ENCODE measurements at regions not wholly inside any gene's neighbourhood (a gene's known extent, or its start where the extent isn't known, plus 50 kb on each side); places are given as distances from the start of the nearest gene placed in this dataset.

DNA sequence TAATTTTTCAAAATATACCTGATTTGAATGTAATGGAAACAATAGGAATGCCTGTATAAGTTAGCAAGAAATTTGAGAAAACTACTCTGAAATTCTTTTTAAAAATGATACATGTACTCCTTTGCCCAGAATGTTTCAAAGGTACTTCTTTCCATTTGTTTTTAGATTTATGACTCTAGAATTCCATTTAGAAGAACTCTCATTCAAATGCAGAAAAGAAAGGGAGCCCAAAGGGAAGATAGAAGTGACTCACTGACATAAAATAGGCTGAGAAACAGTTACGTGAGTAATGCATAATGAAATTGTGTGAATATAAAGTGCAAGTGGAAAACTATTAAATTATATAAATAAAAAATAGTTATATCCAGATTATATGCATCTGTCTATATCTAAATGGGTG lies 926.3 kb downstream of the TAF11L14 start:
- no peak for TF ChIP-seq CTCF (IDR thresholded peaks at IDR 0.05)
- H3K27me3 ChIP-seq = no peaks in the 10 kb centered on the region
- H3K4me3 ChIP-seq (ENCODE audit: low read depth in 1 of 2, low read length in 1 of 2) = no peak overlapping the region
- H3K27ac ChIP-seq = no peak overlapping the region
- no peaks in the 10 kb centered on the region for H3K9me3 ChIP-seq
- no peaks in the 10 kb centered on the region for H3K4me1 ChIP-seq (ENCODE audit: control insufficient read depth in 1 of 2, insufficient read depth in 1 of 2, low read depth in 1 of 2, low read length in 1 of 2)
- H3K36me3 ChIP-seq = no peaks in the 10 kb centered on the region

- H3K9me3 ChIP-seq = peaks cover 4% of the 10 kb centered on the region
- H3K27ac ChIP-seq = no peak overlapping the region
- no peaks in the 10 kb centered on the region for H3K4me1 ChIP-seq (ENCODE audit: control insufficient read depth in 1 of 2, insufficient read depth in 1 of 2, low read depth in 1 of 2, low read length in 1 of 2)
- TF ChIP-seq CTCF (IDR thresholded peaks at IDR 0.05) = no peak
- H3K36me3 ChIP-seq = no peaks in the 10 kb centered on the region
- no peaks in the 10 kb centered on the region for H3K27me3 ChIP-seq
- no peak overlapping the region for H3K4me3 ChIP-seq (ENCODE audit: low read depth in 1 of 2, low read length in 1 of 2)
Observed at GRCh38 chr5:18563853-18564252, 929.6 kb downstream of the TAF11L14 start.

DNA sequence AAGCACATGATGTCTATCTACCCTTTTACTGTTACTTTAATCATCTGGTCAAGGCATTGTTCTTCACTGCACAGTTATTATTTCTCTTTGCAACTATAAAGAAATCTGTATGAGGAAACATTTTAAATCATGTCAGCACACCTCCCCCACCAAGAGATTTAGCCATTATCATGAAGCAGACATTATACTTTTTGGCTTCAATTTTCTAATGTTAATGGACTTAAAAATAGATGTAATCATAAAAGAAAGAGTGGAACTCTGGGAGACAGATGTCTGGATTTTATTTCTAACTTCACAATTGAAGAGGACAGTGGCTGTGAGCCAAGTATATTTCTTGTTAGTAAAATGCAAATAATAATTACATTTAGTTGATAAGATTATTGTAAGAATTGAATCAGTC lies 932.4 kb downstream of the TAF11L14 start:
- Histone ChIP-seq H3K9me3 (peaks cover 4% of the 10 kb centered on the region), H3K27me3 (no peaks in the 10 kb centered on the region), H3K4me3 (ENCODE audit: low read depth in 1 of 2, low read length in 1 of 2) (no peak overlapping the region), H3K4me1 (ENCODE audit: control insufficient read depth in 1 of 2, insufficient read depth in 1 of 2, low read depth in 1 of 2, low read length in 1 of 2) (no peaks in the 10 kb centered on the region), H3K27ac (no peak overlapping the region), H3K36me3 (no peaks in the 10 kb centered on the region)
- no peak for TF ChIP-seq CTCF (IDR thresholded peaks at IDR 0.05)

GRCh38 chr5:18576586-18576985 lies 942.3 kb downstream of the TAF11L14 start:
- no peaks in the 10 kb centered on the region for H3K4me1 ChIP-seq (ENCODE audit: control insufficient read depth in 1 of 2, insufficient read depth in 1 of 2, low read depth in 1 of 2, low read length in 1 of 2)
- H3K9me3 ChIP-seq = no peaks in the 10 kb centered on the region
- no peaks in the 10 kb centered on the region for H3K36me3 ChIP-seq
- H3K27ac ChIP-seq = no peak overlapping the region
- no peak overlapping the region for H3K4me3 ChIP-seq (ENCODE audit: low read depth in 1 of 2, low read length in 1 of 2)
- H3K27me3 ChIP-seq = no peaks in the 10 kb centered on the region
- no peak for TF ChIP-seq CTCF (IDR thresholded peaks at IDR 0.05)

DNA sequence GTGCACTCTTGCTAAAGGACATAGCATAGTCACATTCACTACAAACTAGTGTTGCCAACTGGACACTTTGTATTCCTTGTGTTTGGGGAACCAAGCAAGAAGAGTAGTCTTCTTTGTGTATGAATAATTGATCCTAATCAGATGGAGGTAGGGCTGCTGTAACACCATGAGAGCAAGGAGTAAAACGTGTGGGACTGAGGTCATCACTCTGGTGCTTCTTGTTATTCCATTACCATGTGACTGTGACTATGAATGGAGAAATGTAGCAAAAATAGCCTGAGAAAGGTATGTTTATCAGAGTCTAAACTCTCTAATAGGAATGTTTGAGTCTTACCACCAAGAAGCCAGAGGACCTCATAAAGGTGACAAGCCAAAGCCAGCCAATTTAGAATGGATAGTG lies 966.9 kb downstream of the TAF11L14 start:
- Histone ChIP-seq H3K4me1 (ENCODE audit: control insufficient read depth in 1 of 2, insufficient read depth in 1 of 2, low read depth in 1 of 2, low read length in 1 of 2) (no peaks in the 10 kb centered on the region), H3K27me3 (no peaks in the 10 kb centered on the region), H3K4me3 (ENCODE audit: low read depth in 1 of 2, low read length in 1 of 2) (no peak overlapping the region), H3K27ac (no peak overlapping the region), H3K9me3 (no peaks in the 10 kb centered on the region), H3K36me3 (no peaks in the 10 kb centered on the region)
- no peak for TF ChIP-seq CTCF (IDR thresholded peaks at IDR 0.05)

DNA sequence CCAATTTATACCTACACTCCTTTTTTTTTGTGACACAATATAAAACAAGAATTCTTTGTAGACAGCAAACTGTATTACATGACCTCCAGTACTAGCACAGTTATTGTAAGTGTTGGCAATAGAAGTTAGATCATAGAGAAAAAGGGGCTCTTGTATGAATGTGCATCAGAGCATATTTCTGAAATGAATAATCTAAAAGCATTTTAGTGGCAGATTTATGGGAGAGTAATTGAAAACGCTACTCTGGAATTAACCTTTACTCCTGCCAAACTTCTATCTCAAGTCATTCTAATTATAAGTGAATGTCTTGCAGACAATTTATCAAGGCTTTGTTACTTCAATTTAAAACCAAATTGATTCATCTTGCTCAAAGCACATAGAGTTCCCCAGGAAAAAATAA lies 968.1 kb downstream of the TAF11L14 start:
- Histone ChIP-seq H3K4me1 (ENCODE audit: control insufficient read depth in 1 of 2, insufficient read depth in 1 of 2, low read depth in 1 of 2, low read length in 1 of 2) (no peaks in the 10 kb centered on the region), H3K4me3 (ENCODE audit: low read depth in 1 of 2, low read length in 1 of 2) (no peak overlapping the region), H3K36me3 (no peaks in the 10 kb centered on the region), H3K27ac (no peak overlapping the region), H3K27me3 (no peaks in the 10 kb centered on the region), H3K9me3 (no peaks in the 10 kb centered on the region)
- TF ChIP-seq CTCF (IDR thresholded peaks at IDR 0.05) = no peak
